Tibial nerve (tissue), 4 donors: ENCODE measurements at regions not wholly inside any gene's neighbourhood (a gene's known extent, or its start where the extent isn't known, plus 50 kb on each side); places are given as distances from the start of the nearest gene placed in this dataset.

ENCODE experiments used
- DNase-seq, 2 donors: peaks; one replicate each; pipeline ENCODE4 v3.0.0-alpha.2; 2019; ENCODE audit warnings: low spot score in 2 of 2
- H3K27ac ChIP-seq, 4 donors: fragments of 200-600 bp; sonication (generic) in 3 of 4; one replicate each; pipeline ENCODE4 v1.5.1; 2017 to 2019; ENCODE audit warnings: mild to moderate bottlenecking in 1 of 4
- H3K27me3 ChIP-seq, 2 donors: fragments of 200-600 bp; sonication (generic) in 1 of 2; one replicate each; pipeline versions ENCODE4 v1.5.1 to v1.6.0; 2017 to 2019
- H3K36me3 ChIP-seq, 3 donors: fragments of 200-600 bp; sonication (generic); one replicate each; pipeline ENCODE4 v1.5.1; 2018 to 2019
- H3K4me1 ChIP-seq, 4 donors: fragments of 200-600 bp; sonication (generic) in 3 of 4; one replicate each; pipeline ENCODE4 v1.5.1; 2017 to 2019
- H3K4me3 ChIP-seq, 4 donors: fragments of 200-600 bp; sonication (generic) in 3 of 4; one replicate each; pipeline ENCODE4 v1.5.1; 2017 to 2019; ENCODE audit warnings: mild to moderate bottlenecking in 1 of 4, moderate library complexity in 1 of 4
- H3K9me3 ChIP-seq, 4 donors: fragments of 200-600 bp; sonication (generic) in 3 of 4; one replicate each; pipeline ENCODE4 v1.5.1; 2017 to 2019
- CTCF ChIP-seq, 5 experiments: fragments of 200-600 bp in 3 of 5; fragments of 450-650 bp in 2 of 5; sonication (generic) in 3 of 5; IDR thresholded peaks; one replicate each; pipeline ENCODE4 v1.5.1; 2016 to 2019; ENCODE audit warnings: antibody characterized with exemption in 5 of 5, mild to moderate bottlenecking in 3 of 5, moderate library complexity in 2 of 5
- EP300 ChIP-seq, 2 donors: sonication (generic); formaldehyde crosslinking; IDR thresholded peaks; one replicate each; pipeline ENCODE4 v1.6.1; 2017; ENCODE audit warnings: antibody characterized with exemption in 2 of 2, mild to moderate bottlenecking in 1 of 2
- POLR2A ChIP-seq, 2 donors: fragments of 450-650 bp; IDR thresholded peaks; one replicate each; pipeline ENCODE4 v1.6.1; 2017; ENCODE audit warnings: antibody characterized with exemption in 2 of 2, mild to moderate bottlenecking in 2 of 2, moderate library complexity in 2 of 2
- WGBS, 2 donors: methylation state at CpG; one replicate each; pipeline ENCODE4 v1.1.5; 2018; 5-methylcytosine and 5-hydroxymethylcytosine counted together

- DNase-seq = no peak
- Histone ChIP-seq H3K27me3 (no peaks in the 10 kb centered on the region), H3K9me3 (peaks cover 0 to 7% (median 0%) of the 10 kb centered on the region in 4 donors), H3K27ac (no peak overlapping the region), H3K36me3 (no peaks in the 10 kb centered on the region), H3K4me3 (no peak overlapping the region), H3K4me1 (peaks cover 0 to 7% (median 3%) of the 10 kb centered on the region in 4 donors)
- TF ChIP-seq POLR2A (IDR thresholded peaks at IDR 0.05) = no peak
- no peak for TF ChIP-seq EP300 (IDR thresholded peaks at IDR 0.05)
- TF ChIP-seq CTCF (IDR thresholded peaks at IDR 0.05) = no peak
Measured at GRCh38 chr1:172815740-172816139, 156.8 kb downstream of the FASLG start.

GRCh38 chr1:172818841-172819527 is 160.1 kb downstream of the FASLG start:
- WGBS, 2 donors = 47 to 54% methylated on average over 6 of the region's 6 CpGs
- Histone ChIP-seq H3K27me3 (no peaks in the 10 kb centered on the region), H3K4me1 (peaks cover 0 to 7% (median 4%) of the 10 kb centered on the region in 4 donors), H3K36me3 (no peaks in the 10 kb centered on the region), H3K9me3 (peaks cover 0 to 7% (median 0%) of the 10 kb centered on the region in 4 donors), H3K4me3 (no peak overlapping the region), H3K27ac (peak overlapping the region in 2 of 4 donors; percentile 5 to 32)
- TF ChIP-seq CTCF (IDR thresholded peaks at IDR 0.05) (no peak), POLR2A (IDR thresholded peaks at IDR 0.05) (no peak), EP300 (IDR thresholded peaks at IDR 0.05) (no peak)
- DNase-seq = no peak

- DNase-seq = no peak
- TF ChIP-seq POLR2A (IDR thresholded peaks at IDR 0.05) (no peak), CTCF (IDR thresholded peaks at IDR 0.05) (no peak), EP300 (IDR thresholded peaks at IDR 0.05) (no peak)
- Histone ChIP-seq H3K27ac (no peak overlapping the region), H3K36me3 (no peaks in the 10 kb centered on the region), H3K27me3 (no peaks in the 10 kb centered on the region), H3K9me3 (no peaks in the 10 kb centered on the region), H3K4me3 (no peak overlapping the region), H3K4me1 (peaks cover 0 to 7% (median 5%) of the 10 kb centered on the region in 4 donors)
- WGBS, 2 donors = 81% methylated on average over 4 of the region's 4 CpGs
Measured at GRCh38 chr1:172820475-172821158, 161.7 kb downstream of the FASLG start.

- TF ChIP-seq CTCF (IDR thresholded peaks at IDR 0.05) (no peak), EP300 (IDR thresholded peaks at IDR 0.05) (no peak), POLR2A (IDR thresholded peaks at IDR 0.05) (no peak)
- H3K27ac ChIP-seq = no peak overlapping the region
- H3K9me3 ChIP-seq = no peaks in the 10 kb centered on the region
- peak in 1 of 2 donors; percentile 14 for DNase-seq
- H3K36me3 ChIP-seq = no peaks in the 10 kb centered on the region
- peaks cover 0 to 13% (median 10%) of the 10 kb centered on the region in 4 donors for H3K4me1 ChIP-seq
- H3K4me3 ChIP-seq = no peak overlapping the region
- WGBS, 2 donors = 83 to 92% methylated on average over 1 of the region's 1 CpG
- no peaks in the 10 kb centered on the region for H3K27me3 ChIP-seq
Measured at GRCh38 chr1:172821609-172822274, 162.8 kb downstream of the FASLG start.

GRCh38 chr1:172822886-172823285 is 164.0 kb downstream of the FASLG start:
- Histone ChIP-seq H3K27me3 (no peaks in the 10 kb centered on the region), H3K4me1 (peaks cover 0 to 17% (median 11%) of the 10 kb centered on the region in 4 donors), H3K27ac (no peak overlapping the region), H3K9me3 (no peaks in the 10 kb centered on the region), H3K4me3 (no peak overlapping the region), H3K36me3 (no peaks in the 10 kb centered on the region)
- TF ChIP-seq POLR2A (IDR thresholded peaks at IDR 0.05) (no peak), EP300 (IDR thresholded peaks at IDR 0.05) (no peak), CTCF (IDR thresholded peaks at IDR 0.05) (no peak)
- no peak for DNase-seq
- 62 to 70% methylated on average over 1 of the region's 1 CpG for WGBS, 2 donors
